ENCODE measurements at regions not wholly inside any gene's neighbourhood (a gene's known extent, or its start where the extent isn't known, plus 50 kb on each side); places are given as distances from the start of the nearest gene placed in this dataset.
"Not testable (repeated sequence)": the region's sequence is repeated elsewhere in the genome, so short reads cannot be mapped to it uniquely, and the experiment has no call there.

DNA sequence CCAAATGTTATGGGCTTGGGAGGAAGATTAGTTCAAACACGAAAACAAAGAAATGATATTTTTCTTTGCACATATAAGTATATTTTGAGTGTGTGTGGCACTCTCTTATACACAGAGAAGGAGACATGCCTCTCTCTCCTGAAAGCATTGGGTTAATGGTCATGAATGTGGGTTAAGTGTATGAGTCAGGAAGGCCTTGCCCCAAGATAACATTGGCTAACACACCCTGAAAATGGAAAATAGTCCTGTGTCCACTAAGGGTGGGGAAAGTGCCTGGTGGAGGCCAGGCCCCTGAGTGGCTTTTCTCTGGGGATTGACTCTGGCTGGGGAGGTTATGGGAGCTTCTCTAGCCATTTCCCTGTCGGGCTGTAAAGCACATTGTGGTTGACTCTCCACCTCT is 332.7 kb upstream of the ONECUT1 start:
- CTCF ChIA-PET, result no interaction called here
- Histone ChIP-seq H3K79me2 (ENCODE audit: insufficient read depth) (no peaks in the 10 kb centered on the region), H3K4me2 (no peak overlapping the region), H3K9ac (no peak overlapping the region), H2AFZ (ENCODE audit: low read depth) (no peak overlapping the region), H3K36me3 (replicated peaks in 1 of 2; ENCODE audit: control insufficient read depth in 1 of 2, insufficient read depth in 2 of 2, low read length in 1 of 2) (no peaks in the 10 kb centered on the region), H3K9me2 (no peaks in the 10 kb centered on the region), H3K4me3 (ENCODE audit: low read depth in 2 of 2, low read length in 1 of 2) (no peak overlapping the region), H4K20me1 (ENCODE audit: insufficient read depth) (no peaks in the 10 kb centered on the region), H3K27ac (ENCODE audit: low read depth in 2 of 2, low read length in 1 of 2) (no peak overlapping the region), H3F3A (replicated peaks; ENCODE audit: insufficient read depth) (no peaks in the 10 kb centered on the region), H3K9me3 (no peaks in the 10 kb centered on the region), H3K27me3 (ENCODE audit: insufficient read depth) (no peaks in the 10 kb centered on the region), H3K4me1 (ENCODE audit: control insufficient read depth in 1 of 2, insufficient read depth in 2 of 2, low read depth in 1 of 2, low read length in 1 of 2) (no peaks in the 10 kb centered on the region)
- POLR2A ChIA-PET, result no interaction called here
- 7% methylated on average over 2 of the region's 2 CpGs for WGBS (ENCODE audit: low lambda C conversion rate)
- DNase-seq, result no peak
- TF ChIP-seq GATA2 (CRISPR knock-in tag; IDR thresholded peaks at IDR 0.05) (no peak), CHD2 (IDR thresholded peaks at IDR 0.05; ENCODE audit: low read length, partially characterized antibody) (no peak), RAD21 (IDR thresholded peaks at IDR 0.05; ENCODE audit: low read length) (no peak), ELF1 (IDR thresholded peaks at IDR 0.05) (no peak), YY1 (IDR thresholded peaks at IDR 0.05; ENCODE audit: low read depth) (no peak), TAF1 (IDR thresholded peaks at IDR 0.05; ENCODE audit: borderline replicate concordance, low read depth, low read length) (no peak), RCOR1 (IDR thresholded peaks at IDR 0.05; ENCODE audit: low read length) (no peak), FOXM1 (IDR thresholded peaks at IDR 0.05; ENCODE audit: low read depth) (no peak), FOXJ3 (CRISPR knock-in tag; IDR thresholded peaks at IDR 0.05) (no peak)
- TF ChIP-seq, protein P1, sequence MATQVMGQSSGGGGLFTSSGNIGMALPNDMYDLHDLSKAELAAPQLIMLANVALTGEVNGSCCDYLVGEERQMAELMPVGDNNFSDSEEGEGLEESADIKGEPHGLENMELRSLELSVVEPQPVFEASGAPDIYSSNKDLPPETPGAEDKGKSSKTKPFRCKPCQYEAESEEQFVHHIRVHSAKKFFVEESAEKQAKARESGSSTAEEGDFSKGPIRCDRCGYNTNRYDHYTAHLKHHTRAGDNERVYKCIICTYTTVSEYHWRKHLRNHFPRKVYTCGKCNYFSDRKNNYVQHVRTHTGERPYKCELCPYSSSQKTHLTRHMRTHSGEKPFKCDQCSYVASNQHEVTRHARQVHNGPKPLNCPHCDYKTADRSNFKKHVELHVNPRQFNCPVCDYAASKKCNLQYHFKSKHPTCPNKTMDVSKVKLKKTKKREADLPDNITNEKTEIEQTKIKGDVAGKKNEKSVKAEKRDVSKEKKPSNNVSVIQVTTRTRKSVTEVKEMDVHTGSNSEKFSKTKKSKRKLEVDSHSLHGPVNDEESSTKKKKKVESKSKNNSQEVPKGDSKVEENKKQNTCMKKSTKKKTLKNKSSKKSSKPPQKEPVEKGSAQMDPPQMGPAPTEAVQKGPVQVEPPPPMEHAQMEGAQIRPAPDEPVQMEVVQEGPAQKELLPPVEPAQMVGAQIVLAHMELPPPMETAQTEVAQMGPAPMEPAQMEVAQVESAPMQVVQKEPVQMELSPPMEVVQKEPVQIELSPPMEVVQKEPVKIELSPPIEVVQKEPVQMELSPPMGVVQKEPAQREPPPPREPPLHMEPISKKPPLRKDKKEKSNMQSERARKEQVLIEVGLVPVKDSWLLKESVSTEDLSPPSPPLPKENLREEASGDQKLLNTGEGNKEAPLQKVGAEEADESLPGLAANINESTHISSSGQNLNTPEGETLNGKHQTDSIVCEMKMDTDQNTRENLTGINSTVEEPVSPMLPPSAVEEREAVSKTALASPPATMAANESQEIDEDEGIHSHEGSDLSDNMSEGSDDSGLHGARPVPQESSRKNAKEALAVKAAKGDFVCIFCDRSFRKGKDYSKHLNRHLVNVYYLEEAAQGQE (IDR thresholded peaks at IDR 0.05; ENCODE audit: low read depth, low read length), result no peak

DNA sequence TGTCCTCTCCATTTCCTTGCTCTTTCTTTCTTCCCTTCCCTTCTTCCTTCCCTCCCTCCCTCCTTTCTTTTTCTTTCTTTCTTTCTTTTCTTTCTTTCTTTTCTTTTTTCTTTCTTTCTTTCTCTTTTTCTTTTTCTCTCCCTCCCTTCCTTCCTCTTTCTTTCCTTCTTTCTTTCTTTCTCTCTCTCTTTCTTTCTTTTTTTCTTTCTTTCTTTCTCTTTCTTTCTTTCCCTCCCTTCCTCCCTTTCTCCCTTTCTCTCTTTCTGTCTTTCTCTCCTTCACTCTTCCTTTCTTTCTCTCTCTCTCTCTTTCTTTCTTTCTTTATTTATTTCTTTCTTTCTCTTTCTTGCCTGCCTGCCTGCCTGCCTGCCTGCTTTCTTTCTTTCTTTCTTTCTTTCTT is 326.8 kb upstream of the ONECUT1 start:
- POLR2A ChIA-PET; DNase-seq; H3K4me3 ChIP-seq (ENCODE audit: low read depth in 2 of 2, low read length in 1 of 2); H3K9ac ChIP-seq; H2AFZ ChIP-seq (ENCODE audit: low read depth); H3F3A ChIP-seq (replicated peaks; ENCODE audit: insufficient read depth); H3K27me3 ChIP-seq (ENCODE audit: insufficient read depth); H3K9me2 ChIP-seq; H4K20me1 ChIP-seq (ENCODE audit: insufficient read depth); H3K4me2 ChIP-seq; H3K79me2 ChIP-seq (ENCODE audit: insufficient read depth); H3K27ac ChIP-seq (ENCODE audit: low read depth in 2 of 2, low read length in 1 of 2); H3K9me3 ChIP-seq; H3K4me1 ChIP-seq (ENCODE audit: control insufficient read depth in 1 of 2, insufficient read depth in 2 of 2, low read depth in 1 of 2, low read length in 1 of 2); CTCF ChIA-PET; H3K36me3 ChIP-seq (replicated peaks in 1 of 2; ENCODE audit: control insufficient read depth in 1 of 2, insufficient read depth in 2 of 2, low read length in 1 of 2): not testable (repeated sequence)

DNA sequence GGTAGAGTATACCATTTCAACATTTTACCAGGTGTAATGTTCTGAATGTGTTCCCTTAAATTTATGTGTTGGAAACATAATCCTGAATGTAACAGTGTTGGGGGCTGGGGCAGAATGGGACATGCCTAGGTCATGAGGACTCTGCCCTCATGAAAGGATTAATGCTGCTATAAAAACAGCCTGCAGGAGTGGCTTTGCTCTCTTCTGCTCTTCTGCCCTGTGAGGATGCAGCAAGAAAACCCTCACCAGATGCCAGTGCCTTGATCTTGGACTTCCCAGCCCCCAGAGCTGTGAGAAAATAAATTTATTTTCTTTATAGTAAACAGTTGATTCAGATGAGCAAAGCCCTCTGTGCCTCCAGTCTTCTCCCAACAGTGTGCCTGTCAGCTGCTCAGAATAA is 326.0 kb upstream of the ONECUT1 start:
- TF ChIP-seq ELF1 (IDR thresholded peaks at IDR 0.05) (no peak), FOXJ3 (CRISPR knock-in tag; IDR thresholded peaks at IDR 0.05) (no peak), RCOR1 (IDR thresholded peaks at IDR 0.05; ENCODE audit: low read length) (no peak), POLR2AphosphoS5 (IDR thresholded peaks at IDR 0.05; ENCODE audit: low read depth, low read length) (no peak), GABPA (IDR thresholded peaks at IDR 0.05; ENCODE audit: low read depth) (no peak)
- ChIA-PET POLR2A (no interaction called here), CTCF (no interaction called here)
- H3F3A ChIP-seq (replicated peaks; ENCODE audit: insufficient read depth), result no peaks in the 10 kb centered on the region
- no peak overlapping the region for H3K4me2 ChIP-seq
- H3K4me1 ChIP-seq (ENCODE audit: control insufficient read depth in 1 of 2, insufficient read depth in 2 of 2, low read depth in 1 of 2, low read length in 1 of 2), result no peaks in the 10 kb centered on the region
- no peak overlapping the region for H3K27ac ChIP-seq (ENCODE audit: low read depth in 2 of 2, low read length in 1 of 2)
- H2AFZ ChIP-seq (ENCODE audit: low read depth), result no peak overlapping the region
- DNase-seq, result no peak
- no peak overlapping the region for H3K4me3 ChIP-seq (ENCODE audit: low read depth in 2 of 2, low read length in 1 of 2)
- no peaks in the 10 kb centered on the region for H3K9me3 ChIP-seq
- no peaks in the 10 kb centered on the region for H4K20me1 ChIP-seq (ENCODE audit: insufficient read depth)
- no peak overlapping the region for H3K9ac ChIP-seq
- H3K36me3 ChIP-seq (replicated peaks in 1 of 2; ENCODE audit: control insufficient read depth in 1 of 2, insufficient read depth in 2 of 2, low read length in 1 of 2), result no peaks in the 10 kb centered on the region
- H3K79me2 ChIP-seq (ENCODE audit: insufficient read depth), result no peaks in the 10 kb centered on the region
- H3K27me3 ChIP-seq (ENCODE audit: insufficient read depth), result no peaks in the 10 kb centered on the region; the same call in 1 of the 2 replicates
- H3K9me2 ChIP-seq, result no peaks in the 10 kb centered on the region

Data from SK-N-SH (cell line).